ENCODE measurements at regions not wholly inside any gene's neighbourhood (a gene's known extent, or its start where the extent isn't known, plus 50 kb on each side); places are given as distances from the start of the nearest gene placed in this dataset.
A peak's percentile ranks its signal among the peaks of the same experiment; 100 is the strongest.

- no peak for DNase-seq
Measured at GRCh38 chr4:101563126-101563525, 215.8 kb upstream of the PPP3CA start.

GRCh38 chr4:101556842-101557241 is 209.5 kb upstream of the PPP3CA start:
- DNase-seq, result no peak

- DNase-seq, result no peak
Measured at GRCh38 chr4:101555341-101555880, 208.1 kb upstream of the PPP3CA start.

- DNase-seq, result no peak
Measured at GRCh38 chr4:101540336-101540735, 193.0 kb upstream of the PPP3CA start.

- no peak for DNase-seq
Measured at GRCh38 chr4:101528526-101528925, 181.2 kb upstream of the PPP3CA start.

- no peak for DNase-seq
Measured at GRCh38 chr4:101527188-101527587, 179.9 kb upstream of the PPP3CA start.

GRCh38 chr4:101515566-101515965 is 168.2 kb upstream of the PPP3CA start:
- no peak for DNase-seq

GRCh38 chr4:101515099-101515498 is 167.8 kb upstream of the PPP3CA start:
- no peak for DNase-seq

GRCh38 chr4:101512416-101512815 is 165.1 kb upstream of the PPP3CA start:
- no peak for DNase-seq

- DNase-seq, result no peak
Measured at GRCh38 chr4:101501421-101501820, 154.1 kb upstream of the PPP3CA start.

GRCh38 chr4:101500742-101501141 is 153.4 kb upstream of the PPP3CA start:
- DNase-seq, result no peak

- no peak for DNase-seq
Measured at GRCh38 chr4:101475246-101475645, 127.9 kb upstream of the PPP3CA start.

- no peak for DNase-seq
Measured at GRCh38 chr4:101471201-101471600, 123.9 kb upstream of the PPP3CA start.

GRCh38 chr4:101464596-101464995 is 117.3 kb upstream of the PPP3CA start:
- peak; percentile 37 for DNase-seq

GRCh38 chr4:101458914-101459313 is 111.6 kb upstream of the PPP3CA start:
- no peak for DNase-seq

GRCh38 chr4:101458473-101458872 is 111.1 kb upstream of the PPP3CA start:
- DNase-seq, result no peak

GRCh38 chr4:101451086-101451485 is 103.8 kb upstream of the PPP3CA start:
- no peak for DNase-seq

GRCh38 chr4:101441446-101441845 is 94.1 kb upstream of the PPP3CA start:
- DNase-seq, result no peak

GRCh38 chr4:101439926-101440325 is 92.6 kb upstream of the PPP3CA start:
- no peak for DNase-seq

GRCh38 chr4:101421386-101421785 is 74.1 kb upstream of the PPP3CA start:
- DNase-seq, result no peak

GRCh38 chr4:101420661-101421060 is 73.3 kb upstream of the PPP3CA start:
- DNase-seq, result no peak

GRCh38 chr4:101419336-101420135 is 72.2 kb upstream of the PPP3CA start:
- peak; percentile 48 for DNase-seq

GRCh38 chr4:101418466-101418865 is 71.1 kb upstream of the PPP3CA start:
- DNase-seq, result no peak

- DNase-seq, result no peak
Measured at GRCh38 chr4:101418055-101418454, 70.7 kb upstream of the PPP3CA start.

GRCh38 chr4:101417046-101417445 is 69.7 kb upstream of the PPP3CA start:
- DNase-seq, result no peak

All from NCI-H2171 treated with DMSO at 0.1 percent for 48 hours (cell line).